GM21367 (cell line): ENCODE measurements at regions not wholly inside any gene's neighbourhood (a gene's known extent, or its start where the extent isn't known, plus 50 kb on each side); places are given as distances from the start of the nearest gene placed in this dataset.

ENCODE experiments used
- ATAC-seq: cut with Tn5 transposase; IDR thresholded peaks from one replicate; pipeline ENCODE4 v1.9.1; 2021; ENCODE audit not compliant: unreplicated experiment

- ATAC-seq, result no peak
These were observed 143.3 kb upstream of the TMTC4 start for GRCh38 chr13:100817928-100818327.

GRCh38 chr13:100815476-100816046 is 141.0 kb upstream of the TMTC4 start:
- ATAC-seq, result no peak

GRCh38 chr13:100812982-100813584 is 138.5 kb upstream of the TMTC4 start:
- no peak for ATAC-seq

GRCh38 chr13:100811928-100812327 is 137.3 kb upstream of the TMTC4 start:
- no peak for ATAC-seq

GRCh38 chr13:100811024-100811865 is 136.7 kb upstream of the TMTC4 start:
- no peak for ATAC-seq

- ATAC-seq, result no peak
These were observed 135.9 kb upstream of the TMTC4 start for GRCh38 chr13:100810481-100810880.

- ATAC-seq, result no peak
These were observed 135.3 kb upstream of the TMTC4 start for GRCh38 chr13:100809856-100810255.

- no peak for ATAC-seq
These were observed 134.5 kb upstream of the TMTC4 start for GRCh38 chr13:100809129-100809390.

GRCh38 chr13:100808330-100809128 is 133.9 kb upstream of the TMTC4 start:
- no peak for ATAC-seq

GRCh38 chr13:100803091-100803490 is 128.5 kb upstream of the TMTC4 start:
- no peak for ATAC-seq

- no peak for ATAC-seq
These were observed 125.8 kb upstream of the TMTC4 start for GRCh38 chr13:100800283-100800875.

- no peak for ATAC-seq
These were observed 124.3 kb upstream of the TMTC4 start for GRCh38 chr13:100798739-100799361.

GRCh38 chr13:100797921-100798320 is 123.3 kb upstream of the TMTC4 start:
- no peak for ATAC-seq

GRCh38 chr13:100796463-100796862 is 121.9 kb upstream of the TMTC4 start:
- ATAC-seq, result no peak

GRCh38 chr13:100794575-100794974 is 120.0 kb upstream of the TMTC4 start:
- no peak for ATAC-seq

- no peak for ATAC-seq
These were observed 115.8 kb upstream of the TMTC4 start for GRCh38 chr13:100790405-100790804.

GRCh38 chr13:100789968-100790367 is 115.4 kb upstream of the TMTC4 start:
- peak; percentile 95 for ATAC-seq

GRCh38 chr13:100789481-100789880 is 114.9 kb upstream of the TMTC4 start:
- ATAC-seq, result no peak

- no peak for ATAC-seq
These were observed 114.4 kb upstream of the TMTC4 start for GRCh38 chr13:100789025-100789424.

GRCh38 chr13:100788540-100788939 is 113.9 kb upstream of the TMTC4 start:
- ATAC-seq, result no peak

GRCh38 chr13:100787899-100788298 is 113.3 kb upstream of the TMTC4 start:
- ATAC-seq, result no peak
